Loucy (cell line): ENCODE measurements at regions not wholly inside any gene's neighbourhood (a gene's known extent, or its start where the extent isn't known, plus 50 kb on each side); places are given as distances from the start of the nearest gene placed in this dataset.

ENCODE experiments used
- CTCF ChIP-seq: fragments of 200-600 bp; sonication (generic); conservative IDR thresholded peaks from 2 replicates; pipeline ENCODE4 v1.5.1; 2014; ENCODE audit warnings: mild to moderate bottlenecking, antibody characterized with exemption, low read length
- EZH2phosphoT487 ChIP-seq: fragments of 200-600 bp; IDR thresholded peaks from 2 replicates; pipeline ENCODE4 v1.6.1; 2018; ENCODE audit warnings: antibody characterized with exemption, mild to moderate bottlenecking, moderate library complexity, borderline replicate concordance

- TF ChIP-seq CTCF (no peak), EZH2phosphoT487 (no peak)
These were observed 433.4 kb downstream of the SLITRK5 start for GRCh38 chr13:88104576-88104975.
